ENCODE measurements at regions not wholly inside any gene's neighbourhood (a gene's known extent, or its start where the extent isn't known, plus 50 kb on each side); places are given as distances from the start of the nearest gene placed in this dataset.
"Not testable (repeated sequence)": the region's sequence is repeated elsewhere in the genome, so short reads cannot be mapped to it uniquely, and the experiment has no call there.

DNA sequence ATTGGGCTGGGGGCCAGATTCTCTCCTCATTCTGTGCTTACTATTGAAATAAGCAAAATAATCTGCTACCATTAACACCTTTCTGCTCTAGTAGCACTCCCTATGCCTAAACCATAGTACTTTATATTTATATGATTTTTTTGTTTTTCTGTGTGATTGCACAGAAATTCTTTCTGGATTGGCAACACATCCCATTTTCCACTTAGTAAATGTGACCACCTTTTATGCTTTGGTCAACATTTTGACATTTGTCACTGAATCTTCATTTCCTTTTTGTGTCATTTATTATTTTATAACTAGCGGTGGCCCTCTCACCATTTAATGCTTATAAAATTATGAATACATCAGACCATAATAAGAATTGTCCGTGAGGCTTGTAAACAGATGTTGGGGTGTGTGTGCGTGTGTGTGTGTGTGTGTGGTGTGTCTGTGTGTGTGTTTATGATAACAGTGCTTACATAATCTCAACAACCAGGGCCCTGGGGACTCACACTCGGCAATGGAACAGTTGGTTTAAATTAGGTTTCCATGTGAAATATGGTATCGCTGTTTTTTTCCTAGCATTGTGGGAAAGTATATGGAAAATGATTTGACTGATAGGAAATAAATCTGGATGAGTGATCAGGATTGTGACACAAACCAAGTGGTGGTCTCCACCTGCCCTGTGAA is 138.9 kb downstream of the NOC3L start:
- no peak for DNase-seq (ENCODE audit: low read depth, low spot score)

- no peak for DNase-seq (ENCODE audit: low read depth, low spot score)
These were observed 138.1 kb downstream of the NOC3L start for GRCh38 chr10:94224656-94225055.

GRCh38 chr10:94225589-94225988 is 137.2 kb downstream of the NOC3L start:
- DNase-seq (ENCODE audit: low read depth, low spot score) = no peak

DNA sequence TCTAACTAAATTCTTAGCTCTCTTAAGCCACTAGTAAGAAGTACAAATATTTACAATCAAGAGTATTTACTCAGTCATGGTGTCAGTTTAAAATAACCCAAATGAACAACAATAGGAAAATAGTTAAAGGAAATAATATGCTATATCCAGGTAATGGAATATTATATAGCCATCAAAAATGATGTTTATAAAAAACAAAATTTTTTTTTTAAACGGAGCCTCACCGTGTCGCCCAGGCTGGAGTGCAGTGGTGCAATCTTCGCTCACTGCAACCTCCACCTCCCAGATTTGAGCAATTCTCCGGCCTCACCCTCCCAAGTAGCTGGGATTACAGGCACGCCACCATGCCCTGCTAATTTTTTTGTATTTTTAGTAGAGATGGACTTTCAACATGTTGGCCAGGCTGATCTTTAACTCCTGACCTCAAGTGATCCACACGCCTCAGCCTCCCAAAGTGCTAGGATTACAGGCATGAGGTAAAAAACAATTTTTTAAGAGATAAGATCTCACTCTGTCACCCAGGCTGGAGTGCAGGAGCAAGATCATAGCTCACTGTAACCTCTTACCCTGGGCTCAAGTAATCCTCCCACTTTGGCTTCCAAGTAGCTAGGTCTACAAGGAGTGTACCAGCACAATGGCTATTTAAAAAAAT is 132.5 kb downstream of the NOC3L start:
- no peak for DNase-seq (ENCODE audit: low read depth, low spot score)

- DNase-seq (ENCODE audit: low read depth, low spot score) = no peak
These were observed 129.9 kb downstream of the NOC3L start for GRCh38 chr10:94232711-94233383.

DNA sequence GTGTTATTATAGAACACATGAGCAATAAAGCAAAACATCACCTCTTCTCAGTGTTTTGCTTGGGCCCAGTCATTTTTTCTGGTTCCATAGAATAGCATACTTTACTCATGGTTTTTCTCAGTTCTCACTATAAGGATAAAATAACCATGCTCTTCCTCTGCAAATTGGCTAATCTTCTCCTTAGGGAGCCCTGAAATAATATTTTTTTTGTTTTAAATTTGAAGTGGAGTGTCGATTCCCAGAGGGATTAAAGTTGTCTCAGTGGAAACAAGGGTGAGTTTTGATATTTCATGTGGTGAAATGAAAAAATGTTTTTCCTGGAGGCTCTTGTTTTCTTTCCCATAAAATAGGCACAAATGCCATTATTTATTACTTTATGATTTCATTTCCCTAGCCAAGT is 127.3 kb downstream of the NOC3L start:
- DNase-seq (ENCODE audit: low read depth, low spot score) = no peak

DNA sequence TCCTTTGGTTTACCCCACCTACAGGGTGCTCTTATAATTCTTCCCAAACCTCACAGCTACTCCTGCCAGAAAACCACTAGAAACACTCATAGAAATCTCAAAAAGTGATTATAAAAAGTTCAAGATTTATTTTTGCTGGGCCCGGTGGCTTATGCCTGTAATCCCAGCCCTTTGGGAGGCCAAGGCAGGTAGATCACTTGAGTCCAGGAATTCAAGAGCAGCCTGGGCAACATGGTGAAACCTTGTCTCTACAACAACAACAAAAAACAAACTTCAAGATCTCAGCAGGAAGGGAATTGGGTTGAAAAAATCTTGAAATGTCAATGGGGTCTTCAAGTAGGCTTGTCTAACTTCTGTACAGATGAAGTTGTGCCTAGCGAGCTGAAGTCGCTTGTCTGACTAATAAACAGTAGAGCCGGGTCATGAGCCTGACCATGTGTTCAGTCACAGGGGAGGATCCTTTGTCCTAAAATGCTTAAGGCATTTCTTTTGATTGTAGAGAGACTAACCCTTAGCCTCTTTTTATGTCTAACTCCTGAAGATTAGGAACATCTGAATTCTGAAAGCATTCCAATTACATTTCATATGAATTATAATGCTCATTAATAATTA is 124.6 kb downstream of the NOC3L start:
- DNase-seq (ENCODE audit: low read depth, low spot score) = no peak

- no peak for DNase-seq (ENCODE audit: low read depth, low spot score)
These were observed 123.0 kb downstream of the NOC3L start for GRCh38 chr10:94239696-94240095.

DNA sequence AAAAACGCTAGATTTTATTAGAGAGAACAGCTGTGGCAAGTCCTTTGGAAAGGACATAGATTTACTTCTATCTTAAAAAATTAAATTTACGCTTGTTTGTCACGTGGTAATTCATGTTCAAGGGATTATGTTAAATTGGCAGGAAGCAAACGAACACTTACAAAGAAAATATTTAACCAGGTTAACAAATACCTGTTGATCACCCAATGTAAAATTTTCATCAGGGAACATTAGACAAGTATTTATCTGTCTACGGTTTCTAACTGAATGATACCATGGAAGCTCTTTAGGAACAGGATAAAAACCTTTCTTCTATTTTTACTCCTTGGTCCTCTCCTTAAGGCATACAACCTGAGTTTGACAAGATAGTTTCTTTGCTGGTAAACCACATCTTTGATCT is 122.2 kb downstream of the NOC3L start:
- no peak for DNase-seq (ENCODE audit: low read depth, low spot score)

- no peak for DNase-seq (ENCODE audit: low read depth, low spot score)
These were observed 121.8 kb downstream of the NOC3L start for GRCh38 chr10:94240901-94241300.

GRCh38 chr10:94251098-94251497 is 111.6 kb downstream of the NOC3L start:
- DNase-seq (ENCODE audit: low read depth, low spot score) = no peak

- DNase-seq (ENCODE audit: low read depth, low spot score) = no peak
These were observed 111.2 kb downstream of the NOC3L start for GRCh38 chr10:94251568-94251967.

- not testable (repeated sequence) for DNase-seq (ENCODE audit: low read depth, low spot score)
These were observed 105.3 kb downstream of the NOC3L start for GRCh38 chr10:94257407-94257806.

GRCh38 chr10:94260455-94260854 is 102.3 kb downstream of the NOC3L start:
- no peak for DNase-seq (ENCODE audit: low read depth, low spot score)

- no peak for DNase-seq (ENCODE audit: low read depth, low spot score)
These were observed 98.7 kb downstream of the NOC3L start for GRCh38 chr10:94264085-94264484.

- DNase-seq (ENCODE audit: low read depth, low spot score) = no peak
These were observed 96.6 kb downstream of the NOC3L start for GRCh38 chr10:94266091-94266490.

DNA sequence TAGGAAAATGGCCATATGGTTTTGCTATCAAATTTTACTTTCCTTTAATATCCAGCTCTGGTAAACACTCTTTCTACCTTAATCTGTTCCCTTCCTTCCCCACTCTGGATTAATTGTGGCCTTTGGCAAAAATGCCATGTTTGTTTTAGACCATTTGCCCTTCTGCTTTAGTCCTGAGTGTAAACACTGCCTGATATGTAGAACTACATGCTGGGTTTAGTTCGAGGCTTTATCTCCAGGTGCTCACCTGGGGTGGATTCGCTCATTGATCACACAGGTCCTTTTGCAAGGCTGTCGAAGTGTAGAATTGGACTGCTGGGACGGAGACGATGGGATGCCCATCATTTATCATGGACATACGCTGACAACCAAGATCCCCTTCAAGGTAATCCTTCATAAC is 94.1 kb downstream of the NOC3L start:
- DNase-seq (ENCODE audit: low read depth, low spot score) = no peak

- no peak for DNase-seq (ENCODE audit: low read depth, low spot score)
These were observed 88.5 kb downstream of the NOC3L start for GRCh38 chr10:94274142-94274787.

GRCh38 chr10:94276140-94276539 is 86.6 kb downstream of the NOC3L start:
- no peak for DNase-seq (ENCODE audit: low read depth, low spot score)

DNA sequence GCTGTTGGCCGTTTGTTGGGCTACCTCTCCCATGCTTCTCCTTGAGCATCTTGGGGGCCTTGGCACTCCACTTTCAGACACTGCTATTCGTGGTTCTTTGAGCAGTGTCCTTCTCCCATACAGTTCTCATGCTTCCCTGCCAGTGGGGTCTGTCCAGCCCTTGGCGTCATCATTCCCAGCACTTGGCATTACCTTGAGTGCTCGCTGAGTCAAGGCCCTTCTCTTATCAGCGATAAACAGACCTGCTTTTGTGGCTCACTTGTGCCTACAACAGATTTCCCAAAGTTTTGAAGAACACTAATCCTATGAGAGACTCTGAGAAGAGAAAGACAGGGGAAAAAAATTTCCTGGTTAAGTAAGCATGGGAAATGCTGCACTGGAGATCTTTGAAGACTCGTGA is 85.3 kb downstream of the NOC3L start:
- no peak for DNase-seq (ENCODE audit: low read depth, low spot score)

- DNase-seq (ENCODE audit: low read depth, low spot score) = peak; percentile 48
These were observed 82.7 kb downstream of the NOC3L start for GRCh38 chr10:94279835-94280709.
